DOHH2 (cell line): ENCODE measurements at regions not wholly inside any gene's neighbourhood (a gene's known extent, or its start where the extent isn't known, plus 50 kb on each side); places are given as distances from the start of the nearest gene placed in this dataset.

Source experiments
- EZH2phosphoT487 ChIP-seq: fragments of 200-600 bp; sonication (generic); IDR thresholded peaks from 2 replicates; pipeline ENCODE4 v1.6.1; 2017; ENCODE audit warnings: borderline replicate concordance, mild to moderate bottlenecking, antibody characterized with exemption, low read length, moderate library complexity, mixed read lengths
- TF ChIP-seq, protein P1 (sequence below): fragments of 200-600 bp; sonication (generic); IDR thresholded peaks from one replicate; pipeline ENCODE4 v1.5.1; 2014; ENCODE audit warnings: antibody characterized with exemption, mild to moderate bottlenecking, low read depth, low read length; ENCODE audit not compliant: poor library complexity, severe bottlenecking

DNA sequence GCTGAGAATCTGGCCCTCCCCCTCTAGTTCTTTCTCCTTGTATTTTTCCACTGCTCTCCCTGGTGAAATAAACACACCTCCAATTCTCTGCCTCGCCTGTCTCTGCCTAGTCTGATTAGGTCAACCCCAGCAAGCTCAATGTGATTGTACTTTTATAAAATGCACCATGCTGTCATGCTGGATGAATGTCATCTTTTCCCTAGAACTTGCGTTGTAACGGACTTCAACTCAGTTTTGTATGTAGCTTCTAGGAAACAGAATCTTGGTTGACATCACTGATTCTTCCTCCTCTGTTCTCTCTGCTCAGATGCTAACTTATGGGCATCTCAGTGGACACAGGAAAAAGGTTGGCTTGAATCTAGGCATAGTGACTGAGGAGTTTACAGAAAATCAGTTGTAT lies 261.9 kb upstream of the ISX start:
- TF ChIP-seq, protein P1, sequence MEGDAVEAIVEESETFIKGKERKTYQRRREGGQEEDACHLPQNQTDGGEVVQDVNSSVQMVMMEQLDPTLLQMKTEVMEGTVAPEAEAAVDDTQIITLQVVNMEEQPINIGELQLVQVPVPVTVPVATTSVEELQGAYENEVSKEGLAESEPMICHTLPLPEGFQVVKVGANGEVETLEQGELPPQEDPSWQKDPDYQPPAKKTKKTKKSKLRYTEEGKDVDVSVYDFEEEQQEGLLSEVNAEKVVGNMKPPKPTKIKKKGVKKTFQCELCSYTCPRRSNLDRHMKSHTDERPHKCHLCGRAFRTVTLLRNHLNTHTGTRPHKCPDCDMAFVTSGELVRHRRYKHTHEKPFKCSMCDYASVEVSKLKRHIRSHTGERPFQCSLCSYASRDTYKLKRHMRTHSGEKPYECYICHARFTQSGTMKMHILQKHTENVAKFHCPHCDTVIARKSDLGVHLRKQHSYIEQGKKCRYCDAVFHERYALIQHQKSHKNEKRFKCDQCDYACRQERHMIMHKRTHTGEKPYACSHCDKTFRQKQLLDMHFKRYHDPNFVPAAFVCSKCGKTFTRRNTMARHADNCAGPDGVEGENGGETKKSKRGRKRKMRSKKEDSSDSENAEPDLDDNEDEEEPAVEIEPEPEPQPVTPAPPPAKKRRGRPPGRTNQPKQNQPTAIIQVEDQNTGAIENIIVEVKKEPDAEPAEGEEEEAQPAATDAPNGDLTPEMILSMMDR: no peak
- TF ChIP-seq EZH2phosphoT487: no peak
